ENCODE measurements at regions not wholly inside any gene's neighbourhood (a gene's known extent, or its start where the extent isn't known, plus 50 kb on each side); places are given as distances from the start of the nearest gene placed in this dataset.

DNA sequence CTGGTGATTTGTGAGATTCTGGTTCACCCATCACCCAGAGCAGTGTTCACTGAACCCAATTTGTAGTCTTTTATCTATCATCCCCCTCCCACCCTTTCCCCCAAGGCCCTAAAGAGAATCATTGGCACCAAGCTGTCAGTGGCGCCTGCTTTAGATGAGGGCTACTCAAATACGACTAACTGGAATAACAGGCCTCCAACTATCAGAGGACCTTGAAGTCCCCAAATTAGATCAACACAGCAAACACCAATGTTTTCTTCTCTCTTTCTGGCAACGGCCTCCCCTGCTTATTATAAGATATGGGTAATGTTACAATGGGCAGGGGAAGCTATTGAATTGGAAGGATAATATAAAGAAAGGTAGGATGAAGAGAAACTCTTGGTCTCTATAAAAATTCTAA, 232.3 kb downstream of the SCG2 start:
- Histone ChIP-seq H3K27me3 (ENCODE audit: control insufficient read depth in 3 of 3, insufficient read depth in 3 of 3, low read length in 2 of 3) (peaks cover 0 to 2% (median 0%) of the 10 kb centered on the region in 3 donors), H3K27ac (ENCODE audit: low read depth in 1 of 2, low read length in 1 of 2) (no peak overlapping the region), H3K4me1 (ENCODE audit: control insufficient read depth in 5 of 5, insufficient read depth in 5 of 5, low read length in 5 of 5) (no peaks in the 10 kb centered on the region), H3K4me3 (no peak overlapping the region), H3K36me3 (ENCODE audit: control insufficient read depth in 4 of 4, insufficient read depth in 4 of 4, low read length in 4 of 4) (no peaks in the 10 kb centered on the region), H3K9ac (ENCODE audit: insufficient read depth in 1 of 2, low read length in 2 of 2) (no peak overlapping the region), H3K9me3 (ENCODE audit: control insufficient read depth in 4 of 4, insufficient read depth in 3 of 4, low read length in 3 of 4) (no peaks in the 10 kb centered on the region)
- DNase-seq = no peak
- TF ChIP-seq, protein P1, sequence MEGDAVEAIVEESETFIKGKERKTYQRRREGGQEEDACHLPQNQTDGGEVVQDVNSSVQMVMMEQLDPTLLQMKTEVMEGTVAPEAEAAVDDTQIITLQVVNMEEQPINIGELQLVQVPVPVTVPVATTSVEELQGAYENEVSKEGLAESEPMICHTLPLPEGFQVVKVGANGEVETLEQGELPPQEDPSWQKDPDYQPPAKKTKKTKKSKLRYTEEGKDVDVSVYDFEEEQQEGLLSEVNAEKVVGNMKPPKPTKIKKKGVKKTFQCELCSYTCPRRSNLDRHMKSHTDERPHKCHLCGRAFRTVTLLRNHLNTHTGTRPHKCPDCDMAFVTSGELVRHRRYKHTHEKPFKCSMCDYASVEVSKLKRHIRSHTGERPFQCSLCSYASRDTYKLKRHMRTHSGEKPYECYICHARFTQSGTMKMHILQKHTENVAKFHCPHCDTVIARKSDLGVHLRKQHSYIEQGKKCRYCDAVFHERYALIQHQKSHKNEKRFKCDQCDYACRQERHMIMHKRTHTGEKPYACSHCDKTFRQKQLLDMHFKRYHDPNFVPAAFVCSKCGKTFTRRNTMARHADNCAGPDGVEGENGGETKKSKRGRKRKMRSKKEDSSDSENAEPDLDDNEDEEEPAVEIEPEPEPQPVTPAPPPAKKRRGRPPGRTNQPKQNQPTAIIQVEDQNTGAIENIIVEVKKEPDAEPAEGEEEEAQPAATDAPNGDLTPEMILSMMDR (IDR thresholded peaks at IDR 0.05; ENCODE audit: control extremely low read depth, extremely low read depth) = no peak
- WGBS, 2 donors = 59 to 67% methylated on average over 3 of the region's 3 CpGs
- no peak for ATAC-seq (ENCODE audit: insufficient read depth, low FRiP score)

DNA sequence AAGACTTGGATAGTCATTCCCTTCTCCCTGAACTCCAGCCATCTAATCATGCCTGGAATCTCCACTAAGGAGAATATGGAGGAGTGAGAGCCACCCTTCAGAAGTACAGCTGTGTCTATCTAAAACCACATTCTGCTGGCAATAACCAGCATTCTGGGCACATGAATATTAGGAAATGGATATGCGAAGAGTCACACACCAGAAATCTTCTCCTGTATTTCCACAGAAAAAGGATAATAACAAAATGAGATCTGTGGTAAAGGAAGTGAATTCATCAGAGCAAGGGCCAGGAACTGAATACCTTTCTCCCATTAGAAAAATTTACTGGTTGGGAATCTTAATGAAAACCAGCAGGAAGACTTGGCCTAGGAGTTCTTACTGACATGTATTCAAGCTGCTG, 218.8 kb downstream of the SCG2 start:
- Histone ChIP-seq H3K4me1 (ENCODE audit: control insufficient read depth in 5 of 5, insufficient read depth in 5 of 5, low read length in 5 of 5) (no peaks in the 10 kb centered on the region), H3K9me3 (ENCODE audit: control insufficient read depth in 4 of 4, insufficient read depth in 3 of 4, low read length in 3 of 4) (no peaks in the 10 kb centered on the region), H3K27me3 (ENCODE audit: control insufficient read depth in 3 of 3, insufficient read depth in 3 of 3, low read length in 2 of 3) (no peaks in the 10 kb centered on the region), H3K27ac (ENCODE audit: low read depth in 1 of 2, low read length in 1 of 2) (no peak overlapping the region), H3K36me3 (ENCODE audit: control insufficient read depth in 4 of 4, insufficient read depth in 4 of 4, low read length in 4 of 4) (no peaks in the 10 kb centered on the region), H3K9ac (ENCODE audit: insufficient read depth in 1 of 2, low read length in 2 of 2) (no peak overlapping the region), H3K4me3 (no peak overlapping the region)
- TF ChIP-seq, protein P1 (IDR thresholded peaks at IDR 0.05; ENCODE audit: control extremely low read depth, extremely low read depth) = no peak
- no peak for DNase-seq
- ATAC-seq (ENCODE audit: insufficient read depth, low FRiP score) = no peak
- 84 to 97% methylated on average over 1 of the region's 1 CpG for WGBS, 2 donors

DNA sequence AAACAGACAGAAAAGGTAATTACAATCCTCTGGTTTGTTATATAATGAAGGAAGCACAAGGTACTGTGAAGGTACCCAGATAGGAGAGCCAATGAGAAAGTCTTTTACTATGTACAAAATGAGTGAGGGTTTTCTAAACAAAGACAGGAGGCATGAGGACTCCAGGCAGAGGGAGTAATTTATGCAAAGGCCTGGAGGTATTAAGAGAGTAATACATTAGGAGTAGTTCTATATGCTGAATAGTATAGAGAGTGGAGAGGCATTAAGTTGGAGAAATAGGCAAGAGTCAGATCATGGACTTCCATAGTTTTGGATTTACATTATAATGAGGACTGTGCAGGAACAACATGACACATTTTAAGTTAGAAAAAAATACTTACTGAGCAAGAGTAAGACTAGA, 216.0 kb downstream of the SCG2 start:
- no peaks in the 10 kb centered on the region for H3K4me1 ChIP-seq (ENCODE audit: control insufficient read depth in 5 of 5, insufficient read depth in 5 of 5, low read length in 5 of 5)
- TF ChIP-seq, protein P1 (IDR thresholded peaks at IDR 0.05; ENCODE audit: control extremely low read depth, extremely low read depth) = no peak
- H3K27me3 ChIP-seq (ENCODE audit: control insufficient read depth in 3 of 3, insufficient read depth in 3 of 3, low read length in 2 of 3) = no peaks in the 10 kb centered on the region
- no peak overlapping the region for H3K4me3 ChIP-seq
- ATAC-seq (ENCODE audit: insufficient read depth, low FRiP score) (no peak), DNase-seq (no peak)
- no peaks in the 10 kb centered on the region for H3K9me3 ChIP-seq (ENCODE audit: control insufficient read depth in 4 of 4, insufficient read depth in 3 of 4, low read length in 3 of 4)
- H3K27ac ChIP-seq (ENCODE audit: low read depth in 1 of 2, low read length in 1 of 2) = no peak overlapping the region
- H3K36me3 ChIP-seq (ENCODE audit: control insufficient read depth in 4 of 4, insufficient read depth in 4 of 4, low read length in 4 of 4) = no peaks in the 10 kb centered on the region
- no peak overlapping the region for H3K9ac ChIP-seq (ENCODE audit: insufficient read depth in 1 of 2, low read length in 2 of 2)

DNA sequence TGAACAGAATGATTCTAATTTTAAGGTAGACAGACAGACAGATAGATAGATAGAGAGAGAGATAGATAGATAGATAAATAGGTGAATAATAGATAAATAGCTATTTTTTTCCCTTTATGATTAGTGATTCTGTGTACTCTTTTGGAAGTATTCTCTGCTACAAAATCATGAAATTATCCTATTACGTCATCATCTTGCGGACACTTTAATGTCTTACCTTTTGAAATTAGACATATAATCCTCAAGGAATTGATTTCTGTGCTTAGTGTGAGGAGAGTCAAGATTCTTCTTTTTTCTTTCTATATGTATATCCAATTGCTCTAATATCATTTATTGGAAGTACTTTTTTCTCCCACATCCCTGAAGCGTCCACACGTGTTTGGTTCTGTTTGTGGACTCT, 215.2 kb downstream of the SCG2 start:
- TF ChIP-seq, protein P1 (IDR thresholded peaks at IDR 0.05; ENCODE audit: control extremely low read depth, extremely low read depth) = no peak

More for the DNA sequence above, 215.2 kb downstream of the SCG2 start:
- DNase-seq (no peak), ATAC-seq (ENCODE audit: insufficient read depth, low FRiP score) (no peak)
- Histone ChIP-seq H3K36me3 (ENCODE audit: control insufficient read depth in 4 of 4, insufficient read depth in 4 of 4, low read length in 4 of 4) (no peaks in the 10 kb centered on the region), H3K4me1 (ENCODE audit: control insufficient read depth in 5 of 5, insufficient read depth in 5 of 5, low read length in 5 of 5) (no peaks in the 10 kb centered on the region), H3K27ac (ENCODE audit: low read depth in 1 of 2, low read length in 1 of 2) (no peak overlapping the region), H3K4me3 (no peak overlapping the region), H3K27me3 (ENCODE audit: control insufficient read depth in 3 of 3, insufficient read depth in 3 of 3, low read length in 2 of 3) (no peaks in the 10 kb centered on the region), H3K9ac (ENCODE audit: insufficient read depth in 1 of 2, low read length in 2 of 2) (no peak overlapping the region), H3K9me3 (ENCODE audit: control insufficient read depth in 4 of 4, insufficient read depth in 3 of 4, low read length in 3 of 4) (no peaks in the 10 kb centered on the region)
- WGBS, 2 donors = 85 to 86% methylated on average over 4 of the region's 4 CpGs

Data from lung (tissue), 11 donors.